RCC 7860 (cell line): ENCODE measurements at regions not wholly inside any gene's neighbourhood (a gene's known extent, or its start where the extent isn't known, plus 50 kb on each side); places are given as distances from the start of the nearest gene placed in this dataset.

Experiments used
- DNase-seq: peaks from one replicate; pipeline ENCODE4 v3.0.0-alpha.2; 2015; ENCODE audit warnings: low spot score
- FAIRE-seq: peaks from 2 replicates; lab custom pipeline; 2012; peaks lifted over from hg19 to GRCh38; lab: Jason Lieb, UNC

DNA sequence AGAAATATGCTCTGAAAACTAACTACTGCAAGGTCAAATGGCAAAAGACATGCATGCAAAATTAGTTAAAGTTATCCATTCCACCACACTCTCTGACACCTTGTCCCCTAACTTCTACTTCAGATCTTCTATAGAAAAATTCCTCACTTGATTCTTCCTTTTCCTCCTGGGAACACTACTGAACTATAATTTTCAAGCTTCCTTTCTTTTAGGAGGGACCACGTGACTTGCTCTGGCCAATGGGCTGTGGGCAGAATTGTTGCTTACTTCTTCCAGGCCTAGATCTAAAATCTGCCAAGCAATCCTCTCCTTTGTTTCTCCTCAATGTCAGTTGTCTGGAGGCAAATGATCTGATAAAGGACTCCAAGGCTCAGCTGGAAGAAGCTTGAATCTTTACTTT is 441.0 kb downstream of the CDK5RAP2 start:
- FAIRE-seq (no peak), DNase-seq (no peak)

GRCh38 chr9:120137186-120137840 is 442.7 kb downstream of the CDK5RAP2 start:
- DNase-seq (no peak), FAIRE-seq (no peak)

DNA sequence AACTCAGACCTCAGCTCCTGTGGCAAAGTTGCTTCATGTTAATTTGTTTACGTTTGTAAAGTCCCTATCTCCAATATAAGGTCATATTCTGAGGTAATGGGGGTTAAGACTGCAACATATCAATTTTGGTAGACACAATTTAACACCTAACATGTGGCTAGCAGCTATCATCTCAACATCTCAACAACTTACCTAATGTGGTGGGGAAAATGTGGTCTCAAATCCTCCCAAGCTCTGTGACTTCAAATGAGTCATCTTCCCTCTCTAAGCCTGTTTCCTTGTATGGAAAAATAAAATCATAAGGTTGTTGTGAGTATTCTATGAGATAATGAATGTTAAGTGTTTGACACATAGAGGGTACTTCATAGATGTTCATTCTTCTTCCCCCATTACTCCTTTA is 443.3 kb downstream of the CDK5RAP2 start:
- FAIRE-seq: no peak
- DNase-seq: no peak

- FAIRE-seq (no peak), DNase-seq (no peak)
Observed at GRCh38 chr9:120117081-120117480, 462.9 kb downstream of the CDK5RAP2 start.

DNA sequence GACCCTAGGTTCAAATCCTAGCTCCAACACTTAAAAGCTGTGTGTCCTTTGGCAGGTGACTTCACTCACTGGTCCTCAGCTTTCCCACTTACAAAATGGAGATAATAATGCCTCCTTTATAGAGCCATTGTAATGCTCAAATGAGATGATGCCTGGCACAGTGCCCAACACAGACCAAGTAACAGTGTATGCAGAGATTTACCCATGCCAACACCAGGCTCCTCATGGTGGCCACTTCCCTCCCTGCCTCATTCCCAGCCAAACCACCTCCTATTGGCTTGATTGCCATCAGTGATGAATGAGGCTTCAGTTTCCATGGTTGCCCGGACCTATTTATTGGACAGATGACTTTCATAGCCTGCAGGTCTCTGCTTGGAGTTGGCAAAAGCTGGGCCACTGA is 469.4 kb downstream of the CDK5RAP2 start:
- no peak for DNase-seq
- FAIRE-seq: no peak

GRCh38 chr9:120109242-120109641 is 470.7 kb downstream of the CDK5RAP2 start:
- DNase-seq (no peak), FAIRE-seq (no peak)

DNA sequence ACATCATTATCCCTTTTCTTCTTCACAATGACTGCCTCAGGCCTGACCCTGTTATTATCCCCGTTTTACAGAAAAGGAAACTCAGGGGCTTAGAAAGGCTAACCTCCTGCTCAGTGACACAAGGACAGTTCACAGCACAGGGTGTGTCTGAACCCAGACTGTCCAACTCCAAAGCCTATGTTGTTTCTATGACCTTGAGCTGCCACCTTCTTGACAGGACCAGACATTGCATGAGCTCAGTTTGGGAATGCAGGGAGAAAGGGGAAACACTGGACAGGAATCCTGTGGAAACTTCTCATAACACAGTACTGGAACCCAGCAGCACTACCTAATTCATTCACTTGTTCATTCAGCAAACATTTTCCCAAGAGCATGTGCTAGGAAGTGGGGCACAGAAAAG is 472.8 kb downstream of the CDK5RAP2 start:
- DNase-seq: no peak
- FAIRE-seq: no peak

DNA sequence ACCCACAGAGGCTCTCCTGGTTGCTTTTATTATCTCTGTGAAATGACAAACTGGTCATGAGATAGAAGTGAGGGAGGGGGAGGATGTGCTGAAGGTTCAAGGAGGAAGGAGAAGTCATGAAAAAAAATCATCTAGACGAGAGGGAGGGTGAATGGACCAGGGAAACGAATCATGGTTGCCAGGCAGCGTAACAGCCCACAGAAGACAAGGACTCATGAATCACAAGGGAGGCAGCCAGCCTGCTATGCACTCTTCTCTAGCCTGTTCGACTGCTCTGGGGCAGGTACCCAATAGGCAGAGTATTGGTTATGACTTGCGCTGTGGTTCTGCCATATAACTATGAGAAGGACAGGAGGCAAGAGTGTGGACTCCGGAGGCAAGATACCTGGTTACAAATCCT is 475.2 kb downstream of the CDK5RAP2 start:
- DNase-seq: no peak
- no peak for FAIRE-seq

DNA sequence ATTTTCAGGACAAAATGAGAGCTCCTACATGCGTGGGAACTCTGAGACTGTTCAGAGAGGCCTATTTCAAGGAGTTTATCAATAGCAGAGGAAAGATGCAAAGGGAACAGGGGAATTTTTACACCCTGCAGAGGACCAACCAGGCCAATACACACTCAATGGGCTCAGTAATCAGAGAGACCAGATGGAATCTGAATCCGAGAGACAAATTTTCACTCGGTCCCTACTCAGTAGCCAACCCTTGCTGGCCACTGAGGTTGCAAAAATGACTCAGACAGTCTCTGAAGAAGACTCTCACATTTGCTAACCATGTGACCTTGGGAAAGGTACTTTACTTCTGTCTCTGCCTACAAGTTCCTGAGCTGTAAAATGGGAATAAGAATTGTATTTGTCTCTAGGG is 479.4 kb downstream of the CDK5RAP2 start:
- FAIRE-seq (no peak), DNase-seq (no peak)

GRCh38 chr9:120099065-120099464 is 480.9 kb downstream of the CDK5RAP2 start:
- FAIRE-seq (no peak), DNase-seq (no peak)

GRCh38 chr9:120098584-120098983 is 481.4 kb downstream of the CDK5RAP2 start:
- DNase-seq (no peak), FAIRE-seq (no peak)

- FAIRE-seq (no peak), DNase-seq (no peak)
Observed at GRCh38 chr9:120091206-120091605, 488.8 kb downstream of the CDK5RAP2 start.

DNA sequence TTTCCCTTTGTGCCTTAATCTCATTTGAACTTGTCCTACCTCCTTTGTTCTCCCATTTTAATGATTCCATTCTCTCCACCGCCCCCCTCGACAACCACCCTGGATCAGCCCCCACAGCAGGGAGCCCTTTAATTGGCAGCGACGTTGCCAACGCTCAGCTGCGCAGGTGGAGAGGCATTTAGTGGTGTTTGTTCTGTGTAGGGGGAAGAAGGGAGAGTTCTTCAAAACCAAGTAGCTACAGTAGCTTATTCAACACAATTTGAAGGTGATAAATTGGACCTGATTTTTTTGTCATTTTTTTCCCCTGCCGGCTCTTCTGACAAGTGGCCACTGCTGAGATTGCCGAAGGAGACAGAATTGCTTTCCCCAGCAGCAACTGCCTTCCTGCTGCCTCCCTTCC is 499.1 kb downstream of the CDK5RAP2 start:
- DNase-seq: no peak
- FAIRE-seq: no peak

- DNase-seq: no peak
- no peak for FAIRE-seq
Observed at GRCh38 chr9:120078112-120078511, 501.9 kb downstream of the CDK5RAP2 start.

DNA sequence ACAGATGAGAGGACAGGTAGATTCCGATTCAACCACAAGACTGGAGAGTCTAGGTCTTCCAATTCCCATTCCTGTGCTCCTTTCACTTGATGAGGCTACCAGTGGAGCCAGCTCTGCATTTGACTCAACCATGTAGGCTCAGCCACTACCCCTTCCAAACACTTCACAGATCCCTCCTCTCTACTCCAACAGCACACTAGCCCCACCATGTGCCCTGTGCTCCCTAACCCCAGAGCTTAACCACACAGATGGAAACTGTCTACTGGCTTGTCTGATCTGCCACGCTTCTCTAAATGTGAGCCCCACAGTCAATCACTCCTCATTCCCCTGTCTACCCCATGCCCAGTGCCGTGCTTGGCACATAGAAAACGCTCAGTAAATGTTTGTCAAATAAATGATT is 508.2 kb downstream of the CDK5RAP2 start:
- FAIRE-seq (no peak), DNase-seq (no peak)

DNA sequence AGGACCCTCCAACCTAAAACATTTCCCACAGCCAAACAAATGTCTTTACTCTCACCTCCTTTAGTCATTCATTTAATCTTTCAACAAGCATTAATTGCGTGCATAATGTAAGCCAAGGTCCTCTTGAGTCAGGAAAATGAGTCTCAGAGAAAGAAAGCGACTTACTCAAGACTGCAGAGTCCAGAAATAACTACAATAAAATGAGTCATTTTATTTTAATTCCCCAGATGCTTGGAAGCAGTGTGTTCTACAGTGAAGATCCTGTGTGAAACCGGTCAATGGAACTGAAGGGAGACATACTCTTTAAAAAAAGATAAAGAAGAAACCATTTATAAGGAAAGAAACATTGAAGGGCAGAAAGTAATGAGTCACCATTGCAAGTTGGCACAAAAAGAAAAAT is 513.7 kb downstream of the CDK5RAP2 start:
- DNase-seq (no peak), FAIRE-seq (no peak)

- FAIRE-seq (no peak), DNase-seq (no peak)
Observed at GRCh38 chr9:120065151-120065550, 514.8 kb downstream of the CDK5RAP2 start.

GRCh38 chr9:120045011-120045410 is 535.0 kb downstream of the CDK5RAP2 start:
- DNase-seq (no peak), FAIRE-seq (no peak)

DNA sequence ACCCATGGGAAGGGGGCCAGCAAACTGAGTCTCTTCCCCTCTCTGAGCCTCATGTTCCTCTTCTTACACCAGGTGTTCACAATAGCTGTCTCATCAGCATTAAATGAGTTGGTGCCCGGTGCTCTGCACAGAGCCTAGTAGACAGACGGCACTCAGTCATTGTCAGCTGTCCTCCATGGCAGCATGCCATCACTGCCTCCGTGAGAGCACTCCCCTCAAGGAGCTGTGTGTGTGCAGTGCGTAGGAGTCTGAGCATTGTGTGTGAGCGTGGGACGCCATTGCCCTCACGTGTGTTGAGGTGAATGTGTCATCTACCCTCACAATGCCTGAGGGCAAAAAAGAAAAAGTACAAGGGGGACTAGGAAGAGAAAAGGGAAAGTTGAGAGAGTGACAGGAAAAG is 536.5 kb downstream of the CDK5RAP2 start:
- no peak for FAIRE-seq
- DNase-seq: no peak

- no peak for DNase-seq
- no peak for FAIRE-seq
Observed at GRCh38 chr9:120040896-120041295, 539.1 kb downstream of the CDK5RAP2 start.

DNA sequence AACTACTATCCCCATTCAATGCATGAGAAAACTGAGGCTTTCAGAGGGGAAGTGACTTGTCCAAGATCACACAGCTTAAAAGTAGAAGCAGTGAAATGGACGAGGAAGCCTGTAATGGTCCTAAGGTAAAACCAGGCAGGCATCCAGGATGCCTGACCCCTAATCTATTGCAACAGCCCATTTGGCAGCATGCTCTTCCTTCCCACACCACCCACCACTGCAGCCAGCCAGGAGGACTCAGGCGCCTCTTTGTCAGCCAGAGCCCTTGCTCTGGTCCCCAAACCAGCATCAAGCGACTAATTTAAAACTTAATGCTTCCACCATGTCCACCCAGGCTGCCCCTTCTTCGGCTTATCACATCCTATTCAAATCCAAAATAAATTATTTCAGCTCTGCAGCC is 541.6 kb downstream of the CDK5RAP2 start:
- FAIRE-seq (no peak), DNase-seq (no peak)

GRCh38 chr9:120032639-120033038 is 547.3 kb downstream of the CDK5RAP2 start:
- no peak for FAIRE-seq
- DNase-seq: no peak

- FAIRE-seq: no peak
- no peak for DNase-seq
Observed at GRCh38 chr9:120030847-120031246, 549.1 kb downstream of the CDK5RAP2 start.
